Activated T-cell treated with anti-CD3 and anti-CD28 coated beads, Interleukin-2, amount 50 U/mL, for 24 hours (primary cell): ENCODE measurements at regions not wholly inside any gene's neighbourhood (a gene's known extent, or its start where the extent isn't known, plus 50 kb on each side); places are given as distances from the start of the nearest gene placed in this dataset.
"Not testable (repeated sequence)": the region's sequence is repeated elsewhere in the genome, so short reads cannot be mapped to it uniquely, and the experiment has no call there.

ENCODE experiments used
- DNase-seq: peaks from one replicate; pipeline ENCODE4 v3.0.0-alpha.2; 2020
- H3K27ac Mint-ChIP-seq: 2 replicates; pipeline ENCODE4 v1.8.0; 2020; ENCODE audit warnings: mild to moderate bottlenecking, mixed read lengths
- H3K27me3 Mint-ChIP-seq: 2 replicates; pipeline ENCODE4 v1.8.0; 2020; ENCODE audit warnings: mixed read lengths
- H3K36me3 Mint-ChIP-seq: 2 replicates; pipeline ENCODE4 v1.8.0; 2020; ENCODE audit warnings: low read depth, mixed read lengths
- H3K4me1 Mint-ChIP-seq: 2 replicates; pipeline ENCODE4 v1.8.0; 2020; ENCODE audit warnings: low read depth, mixed read lengths
- H3K4me3 Mint-ChIP-seq: 2 replicates; pipeline ENCODE4 v1.8.0; 2020; ENCODE audit warnings: mild to moderate bottlenecking, moderate library complexity, mixed read lengths
- H3K9me3 Mint-ChIP-seq: 2 replicates; pipeline ENCODE4 v1.8.0; 2020; ENCODE audit warnings: mixed read lengths

DNA sequence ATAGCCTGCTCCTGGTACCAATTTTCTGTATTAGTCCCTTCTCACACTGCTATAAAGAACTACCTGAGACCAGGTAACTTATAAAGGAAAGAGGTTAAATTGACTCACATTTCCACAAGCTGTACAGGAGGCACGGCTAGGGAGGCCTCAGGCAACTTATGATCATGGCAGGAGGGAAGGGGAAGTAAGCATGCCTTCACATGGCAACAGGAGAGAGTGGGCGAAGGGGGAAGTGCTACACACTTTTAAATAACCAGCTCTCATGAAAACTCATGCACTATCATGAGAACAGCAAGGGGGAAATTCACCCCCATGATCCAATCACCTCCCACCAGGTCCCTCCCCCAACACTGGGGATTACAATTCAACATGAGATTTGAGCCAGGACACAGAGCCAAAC, 284.5 kb upstream of the KLF4 start:
- H3K9me3 Mint-ChIP-seq, H3K27ac Mint-ChIP-seq, H3K4me3 Mint-ChIP-seq, H3K4me1 Mint-ChIP-seq, DNase-seq, H3K36me3 Mint-ChIP-seq, H3K27me3 Mint-ChIP-seq: not testable (repeated sequence)

DNA sequence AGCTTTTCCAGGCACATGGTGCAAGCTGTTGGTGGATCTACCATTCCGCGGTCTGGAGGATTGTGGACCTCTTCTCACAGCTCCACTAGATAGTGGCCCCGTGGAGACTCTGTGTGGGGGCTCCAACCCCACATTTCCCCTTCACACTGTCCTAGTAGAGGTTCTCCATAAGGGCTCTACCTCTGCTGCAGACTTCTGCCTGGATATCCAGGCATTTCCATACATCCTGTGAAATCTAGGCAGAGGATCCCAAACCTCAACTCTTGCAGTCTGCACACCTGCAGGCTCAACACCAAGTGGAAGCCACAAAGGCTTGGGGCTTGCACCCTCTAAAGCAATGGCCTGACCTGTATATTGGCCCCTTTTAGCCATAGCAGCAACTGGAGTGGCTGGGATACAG, 283.4 kb upstream of the KLF4 start:
- Mint-ChIP-seq H3K27ac (no peak overlapping the region), H3K36me3 (no peaks in the 10 kb centered on the region), H3K4me3 (no peak overlapping the region), H3K4me1 (no peaks in the 10 kb centered on the region), H3K9me3 (no peaks in the 10 kb centered on the region), H3K27me3 (no peaks in the 10 kb centered on the region)
- DNase-seq = no peak

DNA sequence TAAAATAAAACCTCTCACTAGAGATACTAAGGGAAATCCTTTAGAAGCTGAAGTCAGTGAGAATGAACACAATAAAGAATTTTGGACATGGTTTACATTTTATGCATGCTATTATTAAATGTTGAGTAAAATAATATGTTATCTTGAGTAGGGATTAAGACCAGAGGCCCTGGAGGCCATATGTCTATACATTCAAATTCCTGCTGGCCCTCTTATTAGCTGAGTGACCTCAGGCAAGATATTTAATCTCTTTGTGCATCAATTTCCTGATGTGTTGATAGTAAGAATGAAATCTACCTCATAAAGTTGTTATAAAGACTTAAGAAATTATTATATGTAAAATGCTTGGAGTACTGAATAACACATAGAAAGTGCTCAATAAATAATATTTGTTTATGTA, 281.1 kb upstream of the KLF4 start:
- DNase-seq = no peak
- H3K4me3 Mint-ChIP-seq = no peak overlapping the region
- H3K27ac Mint-ChIP-seq = no peak overlapping the region
- no peaks in the 10 kb centered on the region for H3K9me3 Mint-ChIP-seq
- no peaks in the 10 kb centered on the region for H3K4me1 Mint-ChIP-seq
- no peaks in the 10 kb centered on the region for H3K27me3 Mint-ChIP-seq
- no peaks in the 10 kb centered on the region for H3K36me3 Mint-ChIP-seq

DNA sequence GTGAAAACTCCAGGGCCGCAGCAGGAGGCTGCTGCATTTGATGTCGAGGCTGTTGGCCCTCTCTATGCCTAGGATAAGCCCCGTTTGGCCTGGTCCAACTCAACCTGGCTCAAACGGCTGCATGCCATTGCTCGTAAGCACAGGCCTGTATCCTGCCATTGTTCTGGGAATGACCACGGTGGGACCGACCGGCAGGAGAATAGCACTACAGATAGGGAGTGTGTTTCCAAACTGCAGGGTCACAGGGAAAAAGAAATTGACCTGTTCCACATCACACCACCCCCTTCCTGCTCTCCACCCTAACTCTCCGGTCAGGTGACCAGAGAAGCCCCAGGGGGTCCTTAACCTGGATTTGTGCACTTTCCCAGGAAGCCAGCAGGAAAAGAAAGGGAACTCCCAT, 278.7 kb upstream of the KLF4 start:
- DNase-seq = no peak
- no peak overlapping the region for H3K27ac Mint-ChIP-seq
- H3K9me3 Mint-ChIP-seq = peaks cover 6% of the 10 kb centered on the region
- H3K27me3 Mint-ChIP-seq = no peaks in the 10 kb centered on the region
- no peaks in the 10 kb centered on the region for H3K4me1 Mint-ChIP-seq
- no peak overlapping the region for H3K4me3 Mint-ChIP-seq
- no peaks in the 10 kb centered on the region for H3K36me3 Mint-ChIP-seq

DNA sequence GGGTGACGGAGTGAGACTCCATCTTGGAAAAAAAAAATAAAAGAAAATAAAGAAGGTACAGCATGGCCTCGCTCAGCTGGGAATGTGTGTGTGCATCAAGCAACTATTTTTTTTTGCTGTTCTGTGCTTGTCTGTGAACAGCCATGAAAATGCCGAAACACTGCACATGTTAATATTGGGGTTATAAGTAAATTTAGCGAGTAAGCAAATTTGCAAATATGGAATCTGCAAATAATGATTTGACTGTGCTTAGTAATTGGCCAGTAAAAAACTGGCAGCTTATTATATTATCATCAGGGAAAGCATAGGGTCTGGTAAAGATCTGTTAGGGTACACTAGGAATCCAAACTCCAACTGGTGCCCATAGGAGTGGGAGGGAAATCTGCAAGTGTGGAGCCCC, 278.1 kb upstream of the KLF4 start:
- no peaks in the 10 kb centered on the region for H3K27me3 Mint-ChIP-seq
- H3K4me1 Mint-ChIP-seq = no peaks in the 10 kb centered on the region
- no peak for DNase-seq
- H3K27ac Mint-ChIP-seq = no peak overlapping the region
- no peaks in the 10 kb centered on the region for H3K36me3 Mint-ChIP-seq
- peaks cover 6% of the 10 kb centered on the region for H3K9me3 Mint-ChIP-seq
- H3K4me3 Mint-ChIP-seq = no peak overlapping the region

DNA sequence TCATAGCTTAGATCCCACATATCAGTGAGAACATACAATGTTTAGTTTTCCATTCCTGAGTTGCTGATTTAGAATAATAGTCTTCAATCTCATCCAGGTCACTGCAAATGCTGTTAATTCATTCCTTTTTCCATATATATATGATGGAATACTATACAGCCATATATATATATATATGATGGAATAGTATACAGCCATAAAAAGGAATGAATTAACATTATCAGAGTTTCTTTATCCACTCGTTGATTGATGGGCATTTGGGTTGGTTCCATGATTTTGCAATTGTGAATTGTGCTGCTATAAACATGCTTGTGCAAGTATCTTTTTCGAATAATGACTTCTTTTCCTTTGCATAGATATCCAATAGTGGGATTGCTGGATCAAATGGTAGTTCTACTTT, 273.9 kb upstream of the KLF4 start:
- not testable (repeated sequence) for H3K4me1 Mint-ChIP-seq, H3K27ac Mint-ChIP-seq, H3K4me3 Mint-ChIP-seq, DNase-seq, H3K27me3 Mint-ChIP-seq, H3K36me3 Mint-ChIP-seq, H3K9me3 Mint-ChIP-seq

DNA sequence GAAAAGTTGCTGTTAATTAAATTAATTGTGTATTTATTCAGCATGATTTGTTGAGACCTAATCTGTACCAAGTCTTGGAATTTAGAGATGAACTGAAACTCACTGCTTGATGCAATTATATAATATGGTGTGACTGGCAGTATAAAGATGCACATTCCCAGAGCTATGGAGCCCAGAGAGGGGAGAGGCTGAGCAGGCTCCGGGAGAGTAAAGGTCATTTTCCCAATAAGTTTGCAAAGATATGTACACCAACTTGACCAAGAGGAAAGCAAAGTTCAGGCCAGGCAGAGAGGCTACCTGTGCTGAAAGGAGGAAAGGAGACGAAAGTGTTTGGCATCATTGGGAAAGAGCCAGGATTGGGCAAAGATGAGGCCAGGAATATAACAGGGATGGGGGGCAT, 271.7 kb upstream of the KLF4 start:
- DNase-seq = no peak
- Mint-ChIP-seq H3K4me3 (no peak overlapping the region), H3K36me3 (no peaks in the 10 kb centered on the region), H3K27ac (no peak overlapping the region), H3K27me3 (no peaks in the 10 kb centered on the region), H3K4me1 (no peaks in the 10 kb centered on the region), H3K9me3 (peaks cover 6% of the 10 kb centered on the region)

DNA sequence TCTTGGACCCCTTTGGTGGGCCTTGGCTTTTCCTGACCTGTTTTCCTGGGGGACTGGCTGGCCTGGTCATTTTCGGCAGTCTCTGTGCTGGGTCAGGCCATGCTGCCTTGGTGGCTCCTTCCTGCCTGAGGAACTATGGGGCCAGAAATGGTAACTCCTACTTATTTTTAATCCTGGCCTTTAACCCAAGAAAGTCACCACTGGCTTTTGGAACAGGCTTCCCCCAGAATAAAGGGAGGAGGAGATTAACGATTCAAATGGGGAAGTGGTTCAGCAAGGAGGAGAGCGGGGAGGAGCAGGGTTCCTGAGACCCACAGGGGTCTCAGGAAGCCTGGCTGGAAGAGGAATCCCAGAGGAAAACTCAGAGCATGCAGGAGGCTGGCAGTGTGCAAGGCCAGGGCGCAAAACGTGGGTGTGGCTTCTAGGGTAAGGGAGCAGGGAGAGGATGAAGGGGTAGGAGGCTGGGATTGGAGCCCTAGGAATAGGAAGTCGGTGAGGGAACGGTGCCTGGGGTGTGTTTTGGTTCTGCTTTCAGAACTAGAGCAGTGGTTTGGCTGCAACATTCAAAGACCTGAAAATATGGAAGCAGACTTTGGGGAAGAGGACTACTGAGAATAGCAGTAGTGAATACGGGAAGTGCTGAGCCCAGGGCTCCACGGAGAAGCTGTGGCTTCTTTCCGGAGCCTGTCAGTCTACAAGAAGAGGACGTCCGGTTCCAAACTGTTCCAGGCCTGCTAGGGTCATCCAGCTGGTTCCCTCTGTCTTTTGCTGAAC, 271.1 kb upstream of the KLF4 start:
- no peaks in the 10 kb centered on the region for H3K36me3 Mint-ChIP-seq
- no peaks in the 10 kb centered on the region for H3K27me3 Mint-ChIP-seq
- H3K4me1 Mint-ChIP-seq = no peaks in the 10 kb centered on the region
- H3K9me3 Mint-ChIP-seq = peaks cover 6% of the 10 kb centered on the region
- no peak for DNase-seq
- H3K4me3 Mint-ChIP-seq = no peak overlapping the region
- H3K27ac Mint-ChIP-seq = no peak overlapping the region

DNA sequence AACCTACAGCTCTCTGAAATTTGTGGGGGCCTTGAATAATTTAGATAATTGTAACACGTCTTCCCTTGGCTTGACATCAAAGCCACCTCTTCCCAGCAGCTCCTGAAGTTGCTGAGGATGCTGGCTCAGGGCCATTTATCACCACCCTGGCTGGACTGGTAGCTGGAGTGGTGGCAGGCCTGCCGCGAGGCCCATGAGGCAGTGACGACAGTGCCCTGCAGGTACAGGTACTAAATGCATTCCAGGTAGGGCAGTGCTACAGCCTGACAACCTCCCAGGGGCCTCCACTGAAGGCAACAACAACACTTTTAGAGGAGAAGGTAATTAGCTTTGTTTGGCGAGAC, 270.2 kb upstream of the KLF4 start:
- peaks cover 6% of the 10 kb centered on the region for H3K9me3 Mint-ChIP-seq
- H3K4me3 Mint-ChIP-seq = no peak overlapping the region
- no peak for DNase-seq
- no peaks in the 10 kb centered on the region for H3K36me3 Mint-ChIP-seq
- no peaks in the 10 kb centered on the region for H3K27me3 Mint-ChIP-seq
- H3K4me1 Mint-ChIP-seq = no peaks in the 10 kb centered on the region
- H3K27ac Mint-ChIP-seq = no peak overlapping the region

DNA sequence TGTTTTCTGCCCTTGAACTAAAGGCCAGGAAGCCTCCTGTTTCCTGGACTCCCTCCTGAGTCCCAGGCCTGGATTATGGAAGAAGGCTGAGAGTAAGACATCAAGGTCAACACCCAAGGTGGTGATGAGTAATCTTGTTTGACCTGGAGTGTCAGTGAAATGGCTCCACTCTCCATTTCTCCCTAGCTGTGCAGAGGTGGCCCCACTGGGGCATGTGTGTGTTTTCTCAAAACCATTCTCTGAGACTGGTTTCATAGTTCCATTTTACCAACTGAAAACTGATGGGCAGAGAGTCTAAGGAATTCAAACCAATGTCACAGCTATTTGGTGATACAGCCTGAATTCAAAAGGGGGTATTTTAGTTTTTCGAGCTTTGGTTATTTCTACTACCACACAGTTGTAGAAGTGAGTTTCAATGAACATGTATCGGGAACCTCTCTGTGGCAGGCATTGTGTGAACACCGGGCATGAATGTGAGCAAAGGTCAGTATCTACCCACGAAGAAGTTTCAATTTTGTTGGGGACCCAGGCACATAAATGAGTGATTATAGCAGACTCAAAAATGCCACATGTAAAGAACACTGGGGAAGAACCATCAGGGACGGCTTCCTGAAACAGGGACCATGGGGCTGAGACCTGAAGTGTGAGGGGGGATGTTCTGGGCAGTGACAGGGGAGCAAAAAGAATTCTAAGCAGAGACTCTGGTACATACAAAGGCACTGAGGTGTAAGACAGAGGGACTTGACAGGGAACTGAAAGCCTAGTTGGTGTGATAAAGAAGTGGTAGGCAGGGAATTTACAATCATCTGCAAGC, 269.6 kb upstream of the KLF4 start:
- no peak for DNase-seq
- Mint-ChIP-seq H3K9me3 (peaks cover 6% of the 10 kb centered on the region), H3K27ac (no peak overlapping the region), H3K4me1 (no peaks in the 10 kb centered on the region), H3K4me3 (no peak overlapping the region), H3K36me3 (no peaks in the 10 kb centered on the region), H3K27me3 (no peaks in the 10 kb centered on the region)

DNA sequence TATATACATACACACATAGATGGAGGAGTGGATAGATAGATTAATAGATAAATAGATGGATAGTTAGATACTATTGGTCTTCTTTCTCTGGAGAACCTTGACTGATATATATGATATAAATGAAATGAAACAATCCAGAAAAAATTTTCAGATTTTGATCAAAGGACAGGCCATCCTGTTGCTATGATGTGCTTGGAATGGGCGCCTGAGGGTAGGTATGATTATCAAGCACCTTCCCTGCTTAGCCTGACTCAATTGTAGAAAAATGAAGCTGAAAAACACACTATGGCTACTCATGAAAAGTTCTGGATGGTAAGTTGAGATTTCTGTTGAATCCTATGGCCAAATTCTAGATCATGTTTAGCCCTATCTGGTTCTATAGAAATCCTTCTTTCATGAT, 266.5 kb upstream of the KLF4 start:
- no peaks in the 10 kb centered on the region for H3K27me3 Mint-ChIP-seq
- DNase-seq = no peak
- H3K36me3 Mint-ChIP-seq = no peaks in the 10 kb centered on the region
- no peak overlapping the region for H3K4me3 Mint-ChIP-seq
- H3K4me1 Mint-ChIP-seq = no peaks in the 10 kb centered on the region
- no peak overlapping the region for H3K27ac Mint-ChIP-seq
- H3K9me3 Mint-ChIP-seq = no peaks in the 10 kb centered on the region

DNA sequence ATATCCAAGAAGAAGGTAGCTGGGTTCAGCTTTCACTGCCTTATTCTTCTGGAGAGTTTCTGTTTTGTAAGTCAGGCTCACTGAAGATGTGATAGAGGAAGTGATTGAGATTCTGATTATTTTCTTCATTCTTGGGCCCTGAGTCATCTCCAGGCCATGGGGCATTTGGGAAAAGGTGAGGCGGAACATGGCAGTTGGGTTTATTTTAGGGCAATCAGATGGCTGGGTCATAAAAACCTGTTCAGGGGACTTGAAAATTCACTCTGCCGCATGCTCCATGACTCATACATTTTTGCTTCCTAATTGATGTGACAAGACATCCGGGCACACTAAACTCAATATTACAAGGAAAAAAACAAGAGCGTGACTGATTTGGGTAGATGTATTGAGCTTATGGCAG, 265.7 kb upstream of the KLF4 start:
- H3K9me3 Mint-ChIP-seq = no peaks in the 10 kb centered on the region

DNA sequence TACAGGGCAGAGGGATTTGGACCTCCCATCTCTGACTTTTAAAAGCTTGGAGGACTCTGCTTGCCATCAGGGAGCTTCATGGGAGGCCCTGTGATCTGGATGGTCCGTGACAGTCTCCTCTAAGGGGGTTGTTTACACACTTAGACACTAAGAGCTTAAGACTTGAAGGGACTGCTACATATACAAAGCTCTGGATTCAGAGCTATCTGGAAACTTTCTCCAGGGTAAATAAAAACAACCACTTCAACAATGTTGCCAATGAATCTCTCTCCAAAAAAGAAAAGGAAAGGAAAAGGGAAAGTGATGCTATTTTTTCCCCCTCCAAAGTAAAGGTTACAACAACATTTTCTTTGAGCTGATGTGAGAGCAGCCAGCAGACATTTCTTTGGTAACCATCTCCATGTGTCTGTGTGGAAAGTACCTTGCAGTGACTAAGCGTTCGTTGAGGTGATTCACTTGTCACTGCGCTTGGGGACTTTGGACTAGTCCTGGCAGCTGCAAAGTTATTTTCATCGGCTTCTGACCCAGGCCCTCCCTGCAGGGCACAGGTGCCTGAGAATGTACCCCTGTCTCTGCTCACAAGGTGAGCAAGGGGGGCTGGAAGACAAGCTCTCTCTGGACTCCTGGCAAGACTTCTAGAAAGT, 262.1 kb upstream of the KLF4 start:
- Mint-ChIP-seq H3K9me3 (peaks cover 2% of the 10 kb centered on the region), H3K4me1 (no peaks in the 10 kb centered on the region), H3K4me3 (no peak overlapping the region), H3K27ac (no peak overlapping the region), H3K27me3 (no peaks in the 10 kb centered on the region), H3K36me3 (no peaks in the 10 kb centered on the region)
- DNase-seq = no peak

More for the DNA sequence above, 265.7 kb upstream of the KLF4 start:
- Mint-ChIP-seq H3K4me3 (no peak overlapping the region), H3K27me3 (no peaks in the 10 kb centered on the region), H3K27ac (no peak overlapping the region), H3K36me3 (no peaks in the 10 kb centered on the region), H3K4me1 (no peaks in the 10 kb centered on the region)
- no peak for DNase-seq

DNA sequence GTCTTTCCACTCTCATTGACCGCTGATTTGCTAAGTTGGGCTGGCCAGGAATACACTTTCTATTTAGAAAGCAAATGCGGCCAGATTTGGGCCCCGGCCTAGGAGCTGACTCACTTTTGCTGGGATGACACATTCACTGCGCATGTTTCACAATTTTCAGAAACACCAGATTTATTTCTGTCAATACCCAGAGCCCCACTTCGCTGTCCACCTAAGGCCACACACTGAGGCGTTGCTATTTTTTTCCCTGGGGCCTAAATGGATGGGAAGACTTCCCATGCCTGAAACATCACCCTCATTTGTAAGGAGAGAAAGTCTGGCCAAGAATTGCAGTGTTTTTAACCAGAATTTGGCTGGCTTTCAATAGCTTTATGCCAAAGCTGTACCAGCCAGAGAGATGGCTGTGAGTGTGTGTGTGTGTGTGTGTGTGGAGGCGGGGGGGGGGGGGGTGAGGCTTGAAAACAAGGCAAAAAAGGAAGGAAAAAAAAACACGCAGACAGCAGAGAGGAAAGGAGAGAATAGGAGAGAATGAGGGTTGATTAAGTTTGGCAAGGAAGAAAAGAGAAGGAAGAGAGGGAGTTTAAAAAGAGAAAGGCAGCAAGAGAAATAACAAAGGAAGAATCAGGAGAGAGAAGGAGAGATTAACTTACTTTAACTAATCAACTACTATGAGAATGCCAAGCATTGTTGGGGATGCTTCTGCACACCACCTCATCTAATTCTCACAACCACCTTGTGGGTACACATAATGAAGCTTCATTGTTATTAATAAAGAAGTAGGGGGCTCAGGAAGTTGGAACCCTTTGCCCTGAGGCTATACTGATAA, 261.4 kb upstream of the KLF4 start:
- Mint-ChIP-seq H3K27me3 (no peaks in the 10 kb centered on the region), H3K4me3 (no peak overlapping the region), H3K36me3 (no peaks in the 10 kb centered on the region), H3K4me1 (no peaks in the 10 kb centered on the region), H3K27ac (no peak overlapping the region), H3K9me3 (peaks cover 2% of the 10 kb centered on the region)
- DNase-seq = no peak
